ENCODE measurements at regions not wholly inside any gene's neighbourhood (a gene's known extent, or its start where the extent isn't known, plus 50 kb on each side); places are given as distances from the start of the nearest gene placed in this dataset.

DNA sequence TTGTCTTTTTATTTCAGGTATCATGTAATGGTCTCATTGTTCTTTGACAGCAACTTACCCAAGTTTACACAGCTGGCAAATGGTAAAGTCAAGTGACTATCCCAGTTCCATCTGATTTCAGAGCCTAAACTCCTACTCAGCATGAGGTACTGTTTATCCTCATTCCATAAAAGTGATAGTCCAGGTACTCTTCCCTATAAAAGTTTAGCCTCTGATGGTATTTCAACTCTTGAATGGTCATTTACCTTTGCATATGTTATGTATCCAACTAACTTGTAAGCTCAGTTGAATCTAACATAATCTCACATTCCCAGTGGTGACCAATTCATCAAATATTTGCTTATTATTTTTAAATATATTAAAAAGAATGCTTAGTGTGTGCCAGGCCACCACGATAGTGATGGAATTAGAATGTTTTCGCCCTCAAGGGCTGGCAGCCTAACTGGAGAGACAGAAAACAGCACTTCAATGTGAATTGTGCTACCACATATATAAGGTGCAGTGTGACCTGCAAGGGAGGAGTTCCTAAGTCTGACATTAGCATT, 307.1 kb downstream of the CTH start:
- no peak for TF ChIP-seq POLR2A (IDR thresholded peaks at IDR 0.05; ENCODE audit: low read length)
- no peak for TF ChIP-seq GATA1 (IDR thresholded peaks at IDR 0.05; ENCODE audit: low read depth, low read length)

Data from erythroblast (primary cell).